Stimulated activated CD4-positive, alpha-beta T cell treated with anti-CD3 and anti-CD28 coated beads, Interleukin-12 subunit alpha, Interleukin-12 subunit beta, amount 100 ng/mL, for 48 hours (primary cell): ENCODE measurements at regions not wholly inside any gene's neighbourhood (a gene's known extent, or its start where the extent isn't known, plus 50 kb on each side); places are given as distances from the start of the nearest gene placed in this dataset.
"Not testable (repeated sequence)": the region's sequence is repeated elsewhere in the genome, so short reads cannot be mapped to it uniquely, and the experiment has no call there.

Experiments used
- DNase-seq, 3 donors: peaks; one replicate each; pipeline ENCODE4 v3.0.0-alpha.2; 2020; ENCODE audit warnings: low read depth in 2 of 3, low spot score in 1 of 3

- not testable (repeated sequence) for DNase-seq
Observed at GRCh38 chrX:68951942-68952619, 123.3 kb downstream of the EFNB1 start.

DNA sequence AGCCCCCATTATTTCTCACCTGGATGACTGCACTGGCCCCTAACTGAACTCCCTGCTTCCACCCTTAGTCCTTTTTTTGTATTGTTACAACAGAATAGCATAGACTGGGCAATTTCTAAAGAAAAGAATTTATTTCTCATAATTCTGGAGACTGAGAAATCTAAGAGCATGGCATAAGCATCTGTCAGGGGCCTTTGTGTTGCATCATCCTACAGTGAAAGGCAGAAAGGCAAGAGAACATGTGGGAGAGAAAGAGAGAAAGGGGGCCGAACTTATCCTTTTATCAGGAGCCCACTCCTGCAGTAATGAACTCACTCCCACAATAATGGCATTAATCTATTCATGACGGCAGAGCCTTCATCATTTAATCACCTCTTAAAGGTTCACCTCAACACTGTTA is 122.1 kb downstream of the EFNB1 start:
- DNase-seq: no peak

DNA sequence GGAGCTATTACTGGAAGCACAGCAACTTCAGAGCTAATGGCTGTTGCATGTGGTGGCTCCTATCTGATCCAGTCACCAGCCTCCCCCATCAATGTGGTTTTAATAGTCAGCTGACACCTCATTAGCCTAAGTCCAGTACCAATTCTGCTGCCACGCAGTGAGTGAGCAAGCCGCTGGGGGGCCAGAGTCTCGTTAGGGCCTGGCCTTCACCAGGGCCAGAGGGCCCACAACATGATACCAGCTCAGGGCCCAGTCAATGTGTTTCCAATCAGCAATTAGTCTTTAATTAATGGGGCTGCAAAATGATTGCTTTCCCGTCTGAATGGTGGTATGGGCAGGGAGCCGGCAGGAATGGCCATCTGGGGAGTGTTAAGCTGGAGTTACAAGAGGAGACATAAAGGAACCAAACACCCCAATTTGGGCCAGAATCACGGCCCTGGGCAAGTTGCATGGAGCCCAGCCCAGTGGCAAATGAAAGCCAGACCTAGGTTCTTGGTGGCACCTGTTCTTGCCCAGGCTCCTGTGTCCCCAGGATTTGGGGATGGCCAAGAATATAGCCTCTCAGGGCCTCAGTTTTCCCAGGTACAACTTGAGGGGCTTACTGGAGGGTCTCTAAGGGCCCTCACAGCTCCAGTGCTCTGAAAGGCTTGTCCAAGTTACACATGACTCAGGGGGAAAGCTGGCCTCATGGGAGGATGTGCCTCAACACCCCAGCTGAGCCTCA is 119.2 kb downstream of the EFNB1 start:
- no peak for DNase-seq

GRCh38 chrX:68945603-68946228 is 116.9 kb downstream of the EFNB1 start:
- DNase-seq: no peak

GRCh38 chrX:68945081-68945602 is 116.3 kb downstream of the EFNB1 start:
- no peak for DNase-seq

DNA sequence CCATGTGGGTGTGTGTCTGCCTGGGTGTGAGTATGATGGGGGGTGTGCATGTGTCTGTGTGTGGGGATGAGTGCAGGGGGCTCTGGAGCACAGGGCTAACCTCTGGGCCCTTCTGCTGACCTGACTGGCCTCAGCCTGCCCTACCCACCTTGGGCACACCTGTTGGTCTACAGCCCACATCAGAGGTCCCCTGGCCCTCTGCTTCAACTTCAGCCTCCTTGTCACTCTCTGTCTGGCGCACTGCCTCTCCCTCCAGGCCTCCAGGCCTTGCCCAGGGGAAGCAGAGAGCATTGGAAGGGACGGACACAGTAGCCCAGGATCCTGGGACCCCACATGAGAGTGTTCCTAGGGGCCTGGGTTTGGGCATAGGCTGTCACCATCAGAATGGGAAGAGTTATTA is 115.4 kb downstream of the EFNB1 start:
- no peak for DNase-seq

GRCh38 chrX:68942840-68943239 is 114.0 kb downstream of the EFNB1 start:
- no peak for DNase-seq

- DNase-seq: no peak
Observed at GRCh38 chrX:68942104-68942503, 113.3 kb downstream of the EFNB1 start.

DNA sequence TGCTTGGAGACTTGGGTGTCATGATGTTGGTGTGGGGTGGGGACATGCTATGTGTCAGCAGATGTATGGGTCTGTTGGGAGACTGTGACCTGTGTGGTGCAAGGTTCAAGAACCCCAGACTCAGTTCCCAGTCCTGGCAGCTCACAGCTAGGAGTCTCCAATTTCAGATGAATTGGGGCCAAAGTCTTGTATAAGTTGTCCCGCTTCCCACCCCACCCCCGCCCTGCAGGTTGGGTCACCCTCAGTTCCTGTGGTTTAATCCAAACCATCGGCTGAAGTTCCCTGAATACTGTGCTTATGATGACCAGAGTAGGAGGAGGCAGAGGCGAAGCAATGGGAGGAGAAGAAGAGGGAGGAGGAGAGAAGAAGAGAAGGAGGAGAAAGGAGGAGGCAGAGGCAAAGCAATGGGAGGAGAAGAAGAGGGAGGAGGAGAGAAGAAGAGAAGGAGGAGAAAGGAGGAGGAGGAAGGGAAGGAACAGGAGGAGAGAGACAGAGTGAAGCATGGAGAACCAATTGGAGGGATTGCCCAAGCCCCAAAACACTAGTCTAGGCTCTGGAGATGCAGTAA is 112.6 kb downstream of the EFNB1 start:
- DNase-seq: no peak

DNA sequence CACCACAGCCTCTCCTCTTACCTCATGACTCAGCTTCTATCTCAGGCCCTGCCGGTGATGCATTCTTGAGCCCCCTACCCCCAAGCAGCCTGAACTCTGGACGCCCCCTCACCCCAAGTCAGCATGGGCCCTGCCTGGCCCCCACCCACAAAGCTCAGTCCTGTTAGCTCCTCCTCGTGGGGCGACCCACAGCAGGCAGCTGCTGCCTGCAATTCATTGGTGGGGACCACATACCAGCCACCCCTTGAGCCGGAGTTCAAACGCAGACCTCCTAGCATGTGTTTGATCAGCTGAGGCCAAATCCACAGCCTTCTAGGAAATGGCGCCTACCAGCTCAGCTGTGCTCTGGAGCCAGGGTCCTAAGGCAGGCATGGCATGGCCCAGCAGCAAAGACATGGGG is 111.8 kb downstream of the EFNB1 start:
- DNase-seq: no peak

DNA sequence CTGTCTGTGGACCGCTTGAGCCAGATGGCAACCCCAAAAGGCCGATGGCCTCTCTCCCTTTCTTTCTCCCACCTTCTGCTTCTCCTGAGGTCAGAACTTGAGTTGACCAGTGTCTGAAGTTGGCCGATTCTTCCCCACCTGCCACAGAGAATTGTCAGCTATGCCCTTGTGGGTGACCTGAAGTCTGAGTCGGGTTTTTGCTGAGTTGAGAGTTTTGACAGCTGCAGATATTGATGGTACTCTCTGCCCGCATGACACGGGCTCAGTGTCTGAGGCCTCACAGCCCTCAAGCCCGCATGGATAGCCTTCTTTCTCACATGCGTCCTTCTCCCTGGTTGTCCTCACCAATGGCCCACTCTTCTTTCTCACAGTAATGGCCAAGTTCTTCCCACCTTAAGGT is 111.0 kb downstream of the EFNB1 start:
- DNase-seq: no peak

DNA sequence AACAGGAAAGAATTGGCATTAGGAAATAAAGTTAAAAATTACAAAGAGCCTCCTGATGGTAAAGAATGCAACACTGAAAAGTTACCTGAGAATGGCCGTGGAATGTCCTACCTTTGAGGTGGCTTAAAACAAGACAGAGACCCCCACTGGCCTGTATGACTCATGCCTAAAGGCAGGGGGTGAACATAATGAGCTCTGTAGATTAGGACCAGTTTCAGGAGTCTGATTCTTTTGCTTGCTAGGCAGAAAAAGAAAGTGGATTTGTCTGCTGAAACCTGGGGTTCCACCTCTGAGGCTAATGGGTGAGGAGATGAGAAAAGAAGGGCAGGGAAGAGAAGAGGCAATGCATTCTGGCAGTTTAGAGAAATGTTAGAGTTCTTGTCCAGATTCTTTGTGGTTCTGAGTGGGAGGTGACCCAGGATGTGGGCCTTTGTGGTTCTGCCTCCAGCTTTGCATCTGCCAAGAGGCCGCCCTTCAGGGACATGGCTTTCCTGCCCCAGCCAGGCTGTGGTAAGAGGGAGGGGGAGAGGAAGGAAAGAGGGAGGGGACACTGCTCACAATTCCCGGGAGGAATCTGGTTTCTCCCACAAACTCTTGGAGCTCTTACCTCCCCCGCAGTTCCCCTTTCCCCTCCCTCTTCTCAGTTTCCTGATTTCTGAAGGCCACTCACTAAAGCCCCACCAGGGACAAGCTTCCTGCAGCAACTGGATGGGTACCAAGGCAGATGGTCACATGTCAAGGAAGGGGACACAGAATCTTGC is 109.6 kb downstream of the EFNB1 start:
- DNase-seq: no peak

- DNase-seq: no peak
Observed at GRCh38 chrX:68937581-68937980, 108.8 kb downstream of the EFNB1 start.

- no peak for DNase-seq
Observed at GRCh38 chrX:68936608-68937007, 107.8 kb downstream of the EFNB1 start.

GRCh38 chrX:68936126-68936525 is 107.3 kb downstream of the EFNB1 start:
- DNase-seq: no peak

- no peak for DNase-seq
Observed at GRCh38 chrX:68935362-68935761, 106.5 kb downstream of the EFNB1 start.

GRCh38 chrX:68934922-68935321 is 106.1 kb downstream of the EFNB1 start:
- DNase-seq: no peak

- no peak for DNase-seq
Observed at GRCh38 chrX:68934421-68934820, 105.6 kb downstream of the EFNB1 start.

DNA sequence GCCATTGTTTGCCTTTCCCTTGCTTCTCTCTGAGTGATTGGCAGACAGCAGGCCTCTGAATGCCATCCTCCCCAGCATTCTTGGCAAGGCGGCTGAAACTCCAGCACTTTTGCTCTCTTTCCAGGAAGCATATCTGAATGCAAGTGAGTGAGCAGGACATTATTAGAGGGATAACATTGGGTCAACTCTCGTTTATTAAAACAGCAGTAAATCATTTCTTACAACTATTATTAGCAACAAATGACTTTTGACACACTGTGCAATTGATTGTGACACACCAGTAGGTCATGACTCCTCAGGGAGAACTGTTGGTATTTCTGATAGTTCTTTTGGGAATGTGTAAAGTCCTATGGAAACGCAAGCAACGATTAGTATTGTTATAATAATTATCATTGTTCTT is 103.8 kb downstream of the EFNB1 start:
- no peak for DNase-seq

DNA sequence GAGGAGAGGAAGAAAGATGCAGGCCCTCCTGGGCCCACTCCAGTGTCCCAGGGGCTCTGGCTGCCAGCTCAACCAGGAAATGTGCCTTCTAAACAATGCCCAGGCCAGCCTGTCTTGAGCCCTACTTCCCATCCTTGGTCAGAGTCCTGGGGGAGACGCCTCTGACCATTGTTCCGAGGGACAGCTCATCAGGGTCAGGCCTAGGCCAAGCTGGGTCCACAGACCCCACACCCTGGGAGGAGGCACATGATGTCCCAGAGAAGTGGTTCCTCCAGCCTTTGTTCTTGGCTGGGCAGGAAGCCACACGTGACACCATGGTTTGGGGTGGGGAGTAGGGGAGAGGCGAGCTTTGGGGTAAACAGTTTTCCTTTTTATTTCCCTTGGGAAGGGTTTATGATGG is 102.5 kb downstream of the EFNB1 start:
- DNase-seq: no peak
